ENCODE measurements at regions not wholly inside any gene's neighbourhood (a gene's known extent, or its start where the extent isn't known, plus 50 kb on each side); places are given as distances from the start of the nearest gene placed in this dataset.

- TF ChIP-seq POLR2A (IDR thresholded peaks at IDR 0.05) (no peak), CTCF (IDR thresholded peaks at IDR 0.05) (no peak)
These were observed 239.3 kb upstream of the POU2AF2 start for GRCh38 chr11:111006227-111006626.

Data from uterus (tissue), 2 donors.